HCT116 (cell line): ENCODE measurements at regions not wholly inside any gene's neighbourhood (a gene's known extent, or its start where the extent isn't known, plus 50 kb on each side); places are given as distances from the start of the nearest gene placed in this dataset.

ENCODE experiments used
- ATF3 ChIP-seq: IDR thresholded peaks from 2 replicates; pipeline ENCODE4 v1.6.1; 2012
- CEBPB ChIP-seq: IDR thresholded peaks from 2 replicates; pipeline ENCODE4 v1.6.1; 2012; ENCODE audit warnings: low read depth
- CTCF ChIP-seq, 3 experiments: fragments of 200-600 bp in 1 of 3; sonication (generic) in 1 of 3; IDR thresholded peaks in 2 of 3; conservative IDR thresholded peaks in 1 of 3; 2 replicates each; pipeline ENCODE4 v1.5.1; 2012 to 2017; ENCODE audit warnings: low read depth in 2 of 3, low read length in 2 of 3, antibody characterized with exemption in 1 of 3, borderline replicate concordance in 1 of 3, control low read depth in 1 of 3, mild to moderate bottlenecking in 1 of 3, mixed read lengths in 1 of 3, mixed run types in 1 of 3, moderate library complexity in 1 of 3; ENCODE audit not compliant: insufficient read depth in 1 of 3
- EZH2 ChIP-seq: fragments of 200-600 bp; sonication (generic); IDR thresholded peaks from 2 replicates; pipeline ENCODE4 v1.6.1; 2017; ENCODE audit warnings: antibody characterized with exemption, mixed run types
- EZH2phosphoT487 ChIP-seq: fragments of 200-600 bp; IDR thresholded peaks from 2 replicates; pipeline ENCODE4 v1.6.1; 2018; ENCODE audit warnings: antibody characterized with exemption, borderline replicate concordance
- MAX ChIP-seq: IDR thresholded peaks from 2 replicates; pipeline ENCODE4 v1.6.1; 2012
- POLR2A ChIP-seq: IDR thresholded peaks from 2 replicates; pipeline ENCODE4 v1.7.0; 2011; ENCODE audit warnings: borderline replicate concordance; ENCODE audit not compliant: insufficient read depth, insufficient read length; ENCODE audit errors: extremely low read depth
- POLR2AphosphoS5 ChIP-seq: IDR thresholded peaks from 2 replicates; pipeline ENCODE4 v1.6.1; 2011; ENCODE audit warnings: mild to moderate bottlenecking, low read depth, low read length, moderate library complexity
- RAD21 ChIP-seq: IDR thresholded peaks from 2 replicates; pipeline ENCODE4 v1.6.1; 2012; ENCODE audit warnings: low read depth, mild to moderate bottlenecking
- SIN3A ChIP-seq: IDR thresholded peaks from 2 replicates; pipeline ENCODE4 v1.6.1; 2012; ENCODE audit warnings: low read depth
- YY1 ChIP-seq: IDR thresholded peaks from 2 replicates; pipeline ENCODE4 v1.6.1; 2011; ENCODE audit warnings: low read length, low read depth, moderate library complexity, mild to moderate bottlenecking; ENCODE audit not compliant: insufficient replicate concordance; ENCODE audit errors: extremely low read depth
- ZNF274 ChIP-seq: fragments of 200-500 bp; sonication (Bioruptor generic); IDR thresholded peaks from 2 replicates; pipeline ENCODE4 v1.6.1; 2014; ENCODE audit warnings: mild to moderate bottlenecking, low read depth, low read length, inconsistent platforms

- TF ChIP-seq EZH2phosphoT487 (no peak), ATF3 (no peak), RAD21 (no peak), CTCF (IDR thresholded peaks at IDR 0.05 in 2 of 3, conservative IDR thresholded peaks at IDR 0.05 in 1 of 3; ENCODE audit: borderline replicate concordance in 1 of 3, insufficient read depth in 1 of 3, low read depth in 2 of 3, low read length in 2 of 3) (no peak), POLR2AphosphoS5 (no peak), CEBPB (no peak), POLR2A (no peak), MAX (no peak), ZNF274 (no peak), EZH2 (no peak), YY1 (no peak), SIN3A (no peak)
Observed at GRCh38 chr6:27812078-27812804, 100.0 kb downstream of the OR2B2 start.
